CD1c-positive myeloid dendritic cell (primary cell): ENCODE measurements at regions not wholly inside any gene's neighbourhood (a gene's known extent, or its start where the extent isn't known, plus 50 kb on each side); places are given as distances from the start of the nearest gene placed in this dataset.

ENCODE experiments used
- DNase-seq: peaks from one replicate; pipeline ENCODE4 v3.0.0-alpha.2; 2016; ENCODE audit errors: extremely low spot score

GRCh38 chr12:105745811-105746210 lies 392.9 kb downstream of the NUAK1 start:
- DNase-seq = no peak

DNA sequence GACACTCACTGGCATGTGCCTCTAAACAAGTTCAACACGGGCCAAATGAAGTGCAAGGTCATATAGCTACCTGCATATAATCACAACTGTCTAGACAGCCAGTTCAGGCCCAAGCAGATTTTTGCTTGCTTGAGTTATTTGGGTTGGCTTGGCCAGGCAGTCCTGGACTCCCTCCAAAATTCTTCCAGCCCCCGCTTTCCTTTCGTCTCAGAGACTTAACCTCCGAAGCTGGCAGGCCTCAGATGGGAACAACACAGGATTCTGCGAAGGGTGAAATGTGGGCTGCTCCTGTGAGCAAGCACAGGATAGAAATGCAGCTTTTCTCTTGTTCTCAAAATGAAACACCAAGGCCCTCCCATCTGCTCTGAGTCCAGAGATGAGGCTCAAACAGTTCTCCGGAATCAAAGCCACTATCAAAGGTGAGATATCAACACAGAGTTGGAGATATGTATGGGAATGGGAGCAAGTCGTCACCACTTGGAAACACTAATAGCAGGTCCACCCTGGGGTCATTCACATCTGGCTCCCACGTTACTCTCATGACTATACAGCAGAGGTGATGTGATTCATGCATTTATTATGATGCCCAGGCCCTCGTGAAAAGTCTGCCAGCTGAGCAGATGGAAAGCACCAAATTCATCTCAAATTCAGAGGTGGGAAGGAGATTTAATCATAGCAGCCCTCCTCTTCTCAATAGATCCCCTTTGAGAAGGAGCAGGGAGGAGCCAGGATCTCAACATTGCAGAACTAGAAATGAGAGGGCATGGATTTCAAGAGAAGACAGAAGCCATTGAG lies 389.8 kb downstream of the NUAK1 start:
- DNase-seq = no peak

DNA sequence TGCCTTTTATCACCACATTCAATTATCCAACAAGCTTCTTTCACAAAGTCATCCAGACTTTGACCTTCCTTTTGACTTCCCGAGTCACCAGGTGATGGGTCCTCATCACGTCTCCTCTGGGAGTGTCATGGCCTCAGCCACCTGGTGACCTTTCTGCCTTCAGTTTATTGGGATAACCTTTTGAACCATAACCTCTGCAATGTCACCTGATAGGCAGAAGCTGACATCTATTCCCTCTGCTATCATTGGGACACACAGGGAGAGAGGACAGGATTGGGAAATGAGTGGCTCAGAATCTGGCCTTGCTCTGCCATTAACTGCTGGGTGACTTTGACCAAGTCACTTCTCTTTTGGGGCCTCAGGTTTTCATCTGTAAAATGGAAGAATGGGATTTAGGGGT lies 388.7 kb downstream of the NUAK1 start:
- DNase-seq = no peak

- DNase-seq = no peak
Observed at GRCh38 chr12:105754313-105754712, 384.4 kb downstream of the NUAK1 start.

DNA sequence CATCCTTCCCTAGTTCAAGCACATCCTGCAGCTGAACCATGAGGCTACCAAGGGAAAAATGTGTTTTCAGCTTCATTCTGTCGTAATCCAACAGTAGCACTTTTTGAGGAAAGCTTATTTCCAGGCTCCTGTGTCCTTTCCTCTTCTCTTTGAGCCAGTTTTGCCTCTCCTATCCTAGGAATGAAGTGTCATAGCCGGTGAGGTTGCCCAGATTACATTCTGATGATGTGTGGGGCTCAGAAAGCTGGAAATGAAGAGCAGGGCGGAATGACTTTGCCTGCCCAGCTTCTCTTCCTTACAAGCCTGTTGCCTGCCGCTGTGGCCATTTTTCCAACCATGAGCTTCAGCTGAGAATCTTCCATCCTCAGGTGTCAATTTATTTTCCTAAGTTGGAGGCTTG lies 381.8 kb downstream of the NUAK1 start:
- no peak for DNase-seq

GRCh38 chr12:105759149-105759548 lies 379.6 kb downstream of the NUAK1 start:
- no peak for DNase-seq

DNA sequence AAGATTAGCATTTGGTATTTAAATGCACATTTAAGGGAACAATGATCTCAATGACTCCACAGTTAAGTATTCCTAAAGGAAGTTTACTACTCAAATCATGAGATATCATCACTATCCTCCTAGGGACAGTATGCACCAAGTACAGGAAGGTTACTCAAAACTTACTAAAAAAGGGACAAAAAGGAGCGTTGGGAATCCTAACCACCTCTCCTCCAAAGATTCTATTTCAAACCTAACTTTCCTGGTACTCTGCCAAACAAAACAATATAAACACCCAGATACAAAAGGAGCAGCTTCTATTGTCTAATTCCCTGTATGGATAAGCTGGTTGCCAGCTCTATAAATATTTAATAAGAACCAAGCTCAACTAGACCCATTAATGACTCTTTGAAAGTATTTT lies 377.7 kb downstream of the NUAK1 start:
- no peak for DNase-seq

DNA sequence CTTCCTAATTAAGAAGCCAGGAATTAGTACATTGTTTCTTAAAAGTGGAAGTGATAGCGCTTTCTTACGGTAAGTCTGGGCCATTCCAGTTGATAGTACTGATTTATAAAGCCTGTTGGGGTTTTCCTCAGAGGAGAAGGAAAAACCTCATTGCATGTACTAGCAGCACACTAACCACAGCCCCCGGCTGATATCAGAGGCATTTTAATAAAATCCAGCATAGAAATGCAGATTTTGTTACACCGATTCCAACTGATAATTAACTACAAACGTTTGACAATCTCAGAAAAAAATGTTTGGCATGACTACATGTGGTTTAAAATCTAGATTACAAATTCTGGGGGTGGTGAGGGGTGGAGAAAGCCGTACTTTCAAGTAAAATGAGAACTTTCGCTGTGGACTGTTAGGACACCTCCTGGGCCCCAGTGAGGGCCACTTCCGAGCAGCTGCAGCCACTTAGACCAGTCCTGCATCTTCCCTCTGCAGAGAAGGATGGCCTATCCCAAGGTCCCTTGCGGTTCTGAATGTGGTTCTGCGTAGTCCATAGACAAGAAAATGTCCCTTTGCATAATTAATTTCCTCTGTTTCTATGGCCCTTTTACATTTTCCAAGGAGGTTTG lies 374.4 kb downstream of the NUAK1 start:
- DNase-seq = no peak

- no peak for DNase-seq
Observed at GRCh38 chr12:105765053-105766014, 373.4 kb downstream of the NUAK1 start.

GRCh38 chr12:105766029-105766428 lies 372.7 kb downstream of the NUAK1 start:
- no peak for DNase-seq

DNA sequence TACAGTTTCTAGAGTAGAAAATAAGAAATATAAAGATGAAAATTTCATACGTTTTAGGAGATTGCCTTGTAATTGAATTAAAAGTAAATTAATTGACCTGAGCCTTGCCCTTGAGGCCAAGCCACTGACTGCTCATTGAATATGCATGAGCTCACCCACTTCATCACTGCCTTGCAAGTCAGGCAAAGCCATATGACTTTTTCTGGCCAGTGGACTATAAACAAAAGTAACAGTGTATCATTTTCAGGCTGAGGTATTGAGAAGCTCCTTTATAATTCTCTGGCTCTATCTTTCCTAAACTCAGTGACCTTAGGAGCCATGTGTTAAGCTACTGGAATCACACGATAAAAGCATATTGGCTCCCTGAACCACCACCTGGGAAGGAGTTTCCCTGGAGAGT lies 369.3 kb downstream of the NUAK1 start:
- DNase-seq = no peak

DNA sequence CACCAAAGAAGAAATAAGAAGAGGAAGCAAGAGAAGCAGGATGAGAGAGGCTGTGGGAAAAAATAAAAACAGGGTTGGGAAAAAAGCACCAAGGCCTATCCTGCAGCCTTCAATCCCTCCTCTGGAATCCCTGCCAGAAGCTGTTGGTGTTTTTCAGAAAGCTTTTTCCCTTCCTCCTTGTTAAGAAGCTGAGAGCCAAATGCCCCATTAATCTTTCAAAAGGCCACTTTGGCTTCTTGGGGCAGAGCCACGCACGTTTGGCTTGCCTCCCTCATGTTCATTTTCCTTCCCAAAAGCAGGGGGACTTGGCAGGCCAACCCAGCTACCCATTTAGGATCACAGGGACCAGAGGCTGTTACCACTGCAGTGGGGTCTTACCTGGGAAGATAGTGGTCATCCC lies 365.3 kb downstream of the NUAK1 start:
- DNase-seq = no peak

- DNase-seq = no peak
Observed at GRCh38 chr12:105774037-105774436, 364.7 kb downstream of the NUAK1 start.

DNA sequence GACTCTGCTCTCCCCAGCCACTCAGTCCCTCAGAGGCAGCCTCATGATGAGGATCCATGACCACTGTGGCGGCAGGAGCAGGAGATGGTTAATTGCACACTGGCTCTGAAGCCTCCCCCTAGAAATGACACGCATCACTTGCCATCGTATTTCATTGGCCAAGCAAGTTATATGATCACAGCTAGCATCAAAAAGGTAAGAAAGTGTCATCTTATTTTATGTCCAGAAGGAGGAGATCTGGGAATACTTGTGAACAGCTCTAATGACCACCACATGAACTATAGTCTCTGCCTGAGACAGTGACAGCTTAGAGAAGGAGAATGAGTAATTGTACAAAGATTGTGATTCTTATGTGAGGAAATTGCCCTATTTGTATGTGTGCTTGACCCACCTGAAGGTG lies 363.4 kb downstream of the NUAK1 start:
- no peak for DNase-seq

DNA sequence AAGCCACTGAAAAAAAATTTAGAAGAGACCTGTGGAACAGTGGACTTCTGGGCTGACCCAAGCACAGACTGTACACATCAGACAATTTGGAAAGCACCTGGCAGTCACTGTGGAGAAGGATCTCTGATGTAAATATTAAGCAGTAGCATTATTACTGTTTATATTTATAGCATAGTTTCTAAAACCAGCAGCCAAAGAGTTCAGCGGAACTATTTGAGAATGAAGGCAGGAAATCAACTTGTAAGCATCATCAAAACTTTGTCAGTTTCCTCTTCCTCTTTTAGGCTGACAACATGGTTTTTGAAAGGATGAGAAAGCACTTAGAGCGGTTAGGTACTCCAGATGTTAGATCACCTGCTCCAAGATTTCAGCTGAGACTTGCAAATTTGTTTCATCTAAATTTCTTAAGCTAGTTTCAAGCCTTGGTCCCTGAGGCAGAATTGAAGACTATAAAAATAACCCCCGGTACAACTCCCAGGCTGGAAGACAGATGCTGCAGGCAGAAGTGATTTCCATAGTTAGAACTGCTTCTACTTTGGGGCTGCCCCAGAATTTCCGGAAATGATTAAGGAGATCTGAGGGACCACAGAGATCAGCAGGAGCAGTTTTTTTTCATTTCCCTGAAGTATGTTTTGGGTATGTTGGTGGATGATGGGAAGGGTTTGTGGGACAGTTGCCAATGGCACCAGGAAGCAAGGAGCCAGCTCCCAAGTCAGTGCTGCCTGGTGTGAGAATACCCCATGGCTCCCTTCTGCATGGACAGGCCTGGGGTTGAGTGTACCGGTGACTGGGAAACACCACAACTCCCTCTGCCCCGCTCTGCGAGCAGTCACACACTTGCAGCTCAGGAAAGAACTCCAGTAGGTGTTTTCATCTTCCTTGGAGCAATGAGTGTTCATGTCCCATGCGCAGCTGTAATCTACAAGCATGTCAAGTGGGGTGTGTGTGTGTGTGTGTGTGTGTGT lies 354.5 kb downstream of the NUAK1 start:
- peak; percentile 1 for DNase-seq

- DNase-seq = no peak
Observed at GRCh38 chr12:105793421-105793820, 345.3 kb downstream of the NUAK1 start.

GRCh38 chr12:105798256-105798845 lies 340.4 kb downstream of the NUAK1 start:
- DNase-seq = no peak

- no peak for DNase-seq
Observed at GRCh38 chr12:105799103-105799502, 339.7 kb downstream of the NUAK1 start.

- DNase-seq = no peak
Observed at GRCh38 chr12:105801351-105801750, 337.4 kb downstream of the NUAK1 start.

- no peak for DNase-seq
Observed at GRCh38 chr12:105803292-105803691, 335.5 kb downstream of the NUAK1 start.
